B cell (primary cell): ENCODE measurements at regions not wholly inside any gene's neighbourhood (a gene's known extent, or its start where the extent isn't known, plus 50 kb on each side); places are given as distances from the start of the nearest gene placed in this dataset.

Source experiments
- ATAC-seq: fragments of 200-7000 bp; cut with Tn5 transposase; one replicate; pipeline ENCODE4 v1.10.0; 2021; ENCODE audit warnings: low read depth, mild to moderate bottlenecking, moderate number of reproducible peaks, moderate library complexity
- CTCF ChIA-PET: fragments of 350-600 bp; sonication (Branson Sonifier 250); formaldehyde crosslinking; loops from one replicate; lab custom pipeline; 2021; ENCODE audit warnings: antibody characterized with exemption, inconsistent platforms; lab: Charles Lee
- POLR2A ChIA-PET: fragments of 350-600 bp; sonication (Branson Sonifier 250); formaldehyde crosslinking; loops from one replicate; lab custom pipeline; 2021; ENCODE audit warnings: antibody characterized with exemption; lab: Charles Lee
- DNase-seq: peaks from one replicate; pipeline ENCODE4 v3.0.0; 2013
- H2AFZ ChIP-seq: 2 replicates; pipeline ENCODE4 v1.6.1; 2012; ENCODE audit warnings: mild to moderate bottlenecking, low read depth, low read length; ENCODE audit not compliant: insufficient read depth, poor library complexity, severe bottlenecking
- H3K27ac ChIP-seq, 2 donors: 1 replicate in 1 of 2; 2 replicates in 1 of 2; pipeline ENCODE4 v1.5.1; 2012 to 2013; ENCODE audit warnings: low read length in 2 of 2, mild to moderate bottlenecking in 2 of 2, moderate library complexity in 1 of 2
- H3K27me3 ChIP-seq, 4 experiments: fragments of 200-600 bp in 1 of 4; sonication (generic) in 1 of 4; replicated peaks in 1 of 4; 1 replicate in 2 of 4; 2 replicates in 2 of 4; pipeline versions ENCODE4 v1.6.1 to v1.7.0; 2013 to 2016; ENCODE audit warnings: low read length in 3 of 4, mild to moderate bottlenecking in 2 of 4, mixed read lengths in 1 of 4, moderate library complexity in 1 of 4; ENCODE audit not compliant: insufficient read depth in 4 of 4, control insufficient read depth in 3 of 4; ENCODE audit errors: control extremely low read depth in 1 of 4
- H3K36me3 ChIP-seq, 2 experiments: replicated peaks in 1 of 2; 1 replicate in 1 of 2; 2 replicates in 1 of 2; pipeline versions ENCODE4 v1.6.1 to v1.7.1; 2013; ENCODE audit warnings: low read length in 1 of 2; ENCODE audit not compliant: insufficient read depth in 2 of 2, control insufficient read depth in 1 of 2; ENCODE audit errors: control extremely low read depth in 1 of 2, extremely low read depth in 1 of 2
- H3K4me1 ChIP-seq, 2 donors: fragments of 200-600 bp in 1 of 2; sonication (generic) in 1 of 2; 1 replicate in 1 of 2; 2 replicates in 1 of 2; pipeline versions ENCODE4 v1.5.1 to v1.6.1; 2013 to 2017; ENCODE audit warnings: low read length in 2 of 2; ENCODE audit not compliant: control insufficient read depth in 2 of 2, insufficient read depth in 2 of 2
- H3K4me2 ChIP-seq: replicated peaks from 2 replicates; pipeline ENCODE3; 2012; ENCODE audit warnings: mild to moderate bottlenecking, low read depth, low read length; ENCODE audit not compliant: poor library complexity, severe bottlenecking
- H3K4me3 ChIP-seq, 5 experiments: fragments of 200-600 bp in 1 of 5; sonication (generic) in 1 of 5; 1 replicate in 3 of 5; 2 replicates in 2 of 5; pipeline versions ENCODE4 v1.5.1 to v1.7.0; 2011 to 2016; ENCODE audit warnings: low read length in 4 of 5, mild to moderate bottlenecking in 4 of 5, low read depth in 2 of 5, control low read depth in 1 of 5, moderate library complexity in 1 of 5; ENCODE audit not compliant: insufficient read depth in 1 of 5; ENCODE audit errors: control extremely low read depth in 1 of 5, extremely low read depth in 1 of 5
- H3K79me2 ChIP-seq: fragments of 200-600 bp; sonication (generic); one replicate; pipeline ENCODE4 v1.6.0; 2016; ENCODE audit warnings: low read length; ENCODE audit not compliant: control insufficient read depth, insufficient read depth
- H3K9ac ChIP-seq: fragments of 200-600 bp; sonication (generic); 2 replicates; pipeline ENCODE4 v1.6.1; 2017; ENCODE audit warnings: mild to moderate bottlenecking, low read length, moderate library complexity
- H3K9me3 ChIP-seq, 3 donors: one replicate each; pipeline versions ENCODE4 v1.6.1 to v1.7.1; 2013; ENCODE audit warnings: low read length in 2 of 3; ENCODE audit not compliant: control insufficient read depth in 2 of 3, insufficient read depth in 1 of 3; ENCODE audit errors: control extremely low read depth in 1 of 3
- H4K20me1 ChIP-seq: 2 replicates; pipeline ENCODE4 v1.6.0; 2012; ENCODE audit warnings: mild to moderate bottlenecking, low read length; ENCODE audit not compliant: insufficient read depth, control insufficient read depth, poor library complexity, severe bottlenecking
- H3K27ac Mint-ChIP-seq: one replicate; pipeline ENCODE4 v1.8.0; 2021; ENCODE audit warnings: mixed read lengths
- H3K27me3 Mint-ChIP-seq: one replicate; pipeline ENCODE4 v1.8.0; 2021; ENCODE audit warnings: mixed read lengths
- H3K4me1 Mint-ChIP-seq: one replicate; pipeline ENCODE4 v1.8.0; 2021; ENCODE audit warnings: mixed read lengths
- H3K4me3 Mint-ChIP-seq: one replicate; pipeline ENCODE4 v1.8.0; 2021; ENCODE audit warnings: mixed read lengths
- H3K9me3 Mint-ChIP-seq: one replicate; pipeline ENCODE4 v1.8.0; 2022; ENCODE audit warnings: mixed read lengths; ENCODE audit not compliant: insufficient read depth
- CTCF ChIP-seq: fragments of 200-600 bp; IDR thresholded peaks from one replicate; pipeline ENCODE4 v1.8.0; 2022; ENCODE audit warnings: antibody characterized with exemption, mild to moderate bottlenecking
- EZH2 ChIP-seq: IDR thresholded peaks from 2 replicates; pipeline ENCODE4 v1.6.1; 2012; ENCODE audit warnings: borderline replicate concordance, low read depth, mild to moderate bottlenecking, moderate library complexity, low read length; ENCODE audit not compliant: insufficient read depth, poor library complexity, severe bottlenecking
- WGBS: methylation state at CpG from one replicate; pipeline ENCODE4 v1.1.5; 2013; ENCODE audit warnings: missing lambda C conversion rate; ENCODE audit not compliant: insufficient coverage; 5-methylcytosine and 5-hydroxymethylcytosine counted together
- intact Hi-C: fragments of 100-400 bp; cut with micrococcal nuclease; formaldehyde crosslinking; loops from one replicate; pipeline ENCODE4 v1.10.0; 2022

GRCh38 chr18:64803471-64803870 is 654.6 kb upstream of the LINC00305 start:
- ChIA-PET CTCF (no interaction called here), POLR2A (no interaction called here)
- WGBS, result no CpG with 5 or more reads among the region's 1 CpG
- no peaks in the 10 kb centered on the region for H3K27me3 Mint-ChIP-seq
- Histone ChIP-seq H3K27ac (no peak overlapping the region), H3K79me2 (no peaks in the 10 kb centered on the region), H3K36me3 (no peaks in the 10 kb centered on the region), H3K4me1 (no peaks in the 10 kb centered on the region), H3K4me2 (no peak overlapping the region), H3K9me3 (no peaks in the 10 kb centered on the region), H3K9ac (no peak overlapping the region), H4K20me1 (no peaks in the 10 kb centered on the region), H3K4me3 (no peak overlapping the region), H3K27me3 (no peaks in the 10 kb centered on the region), H2AFZ (no peak overlapping the region)
- intact Hi-C loops, result no loop called here
- no peak overlapping the region for H3K4me3 Mint-ChIP-seq
- TF ChIP-seq EZH2 (no peak), CTCF (no peak)
- no peak for DNase-seq
- H3K4me1 Mint-ChIP-seq, result no peaks in the 10 kb centered on the region
- H3K9me3 Mint-ChIP-seq, result no peaks in the 10 kb centered on the region
- no peak overlapping the region for H3K27ac Mint-ChIP-seq
- no peak for ATAC-seq

GRCh38 chr18:64800151-64800550 is 651.3 kb upstream of the LINC00305 start:
- DNase-seq (no peak), ATAC-seq (no peak)
- H3K4me3 ChIP-seq, result no peak overlapping the region
- H3K27ac ChIP-seq, result no peak overlapping the region
- intact Hi-C loops, result no loop called here
- H3K27me3 ChIP-seq, result no peaks in the 10 kb centered on the region
- POLR2A ChIA-PET, result no interaction called here
- H3K36me3 ChIP-seq, result no peaks in the 10 kb centered on the region
- Mint-ChIP-seq H3K27ac (no peak overlapping the region), H3K9me3 (no peaks in the 10 kb centered on the region), H3K4me3 (no peak overlapping the region), H3K27me3 (no peaks in the 10 kb centered on the region), H3K4me1 (no peaks in the 10 kb centered on the region)
- H3K4me1 ChIP-seq, result no peaks in the 10 kb centered on the region
- CTCF ChIA-PET, result no interaction called here
- H2AFZ ChIP-seq, result no peak overlapping the region
- H4K20me1 ChIP-seq, result no peaks in the 10 kb centered on the region
- no peak overlapping the region for H3K9ac ChIP-seq
- H3K79me2 ChIP-seq, result no peaks in the 10 kb centered on the region
- no peak for TF ChIP-seq EZH2
- TF ChIP-seq CTCF, result no peak
- H3K4me2 ChIP-seq, result no peak overlapping the region
- H3K9me3 ChIP-seq, result no peaks in the 10 kb centered on the region
